ENCODE measurements at regions not wholly inside any gene's neighbourhood (a gene's known extent, or its start where the extent isn't known, plus 50 kb on each side); places are given as distances from the start of the nearest gene placed in this dataset.

GRCh38 chr4:112793033-112793432, 156.1 kb downstream of the LARP7 start:
- Histone ChIP-seq H3K9me3 (no peaks in the 10 kb centered on the region), H3K36me3 (no peaks in the 10 kb centered on the region), H3K27ac (no peak overlapping the region), H3K27me3 (no peaks in the 10 kb centered on the region), H3K4me1 (no peaks in the 10 kb centered on the region), H3K4me3 (no peak overlapping the region)
- in situ Hi-C loops (cut with MboI; ENCODE audit: low pct_ligation_motif_present in 1 of 4, low pct_unique_long_range_greater_than_20kb in 1 of 4, low sequenced_read_pairs in 3 of 4): no loop called here
- TF ChIP-seq POLR2A (IDR thresholded peaks at IDR 0.05) (no peak), EP300 (IDR thresholded peaks at IDR 0.05; ENCODE audit: low read depth) (no peak), POLR2AphosphoS5 (IDR thresholded peaks at IDR 0.05) (no peak)
- TF ChIP-seq, protein P1, sequence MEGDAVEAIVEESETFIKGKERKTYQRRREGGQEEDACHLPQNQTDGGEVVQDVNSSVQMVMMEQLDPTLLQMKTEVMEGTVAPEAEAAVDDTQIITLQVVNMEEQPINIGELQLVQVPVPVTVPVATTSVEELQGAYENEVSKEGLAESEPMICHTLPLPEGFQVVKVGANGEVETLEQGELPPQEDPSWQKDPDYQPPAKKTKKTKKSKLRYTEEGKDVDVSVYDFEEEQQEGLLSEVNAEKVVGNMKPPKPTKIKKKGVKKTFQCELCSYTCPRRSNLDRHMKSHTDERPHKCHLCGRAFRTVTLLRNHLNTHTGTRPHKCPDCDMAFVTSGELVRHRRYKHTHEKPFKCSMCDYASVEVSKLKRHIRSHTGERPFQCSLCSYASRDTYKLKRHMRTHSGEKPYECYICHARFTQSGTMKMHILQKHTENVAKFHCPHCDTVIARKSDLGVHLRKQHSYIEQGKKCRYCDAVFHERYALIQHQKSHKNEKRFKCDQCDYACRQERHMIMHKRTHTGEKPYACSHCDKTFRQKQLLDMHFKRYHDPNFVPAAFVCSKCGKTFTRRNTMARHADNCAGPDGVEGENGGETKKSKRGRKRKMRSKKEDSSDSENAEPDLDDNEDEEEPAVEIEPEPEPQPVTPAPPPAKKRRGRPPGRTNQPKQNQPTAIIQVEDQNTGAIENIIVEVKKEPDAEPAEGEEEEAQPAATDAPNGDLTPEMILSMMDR (IDR thresholded peaks at IDR 0.05): no peak
- no peak for DNase-seq
- WGBS, 2 donors (ENCODE audit: low coverage in 1 of 2): 49 to 86% methylated on average over 2 of the region's 2 CpGs
- intact Hi-C loops (cut with DNase I; ENCODE audit: low total_unique reads): no loop called here

DNA sequence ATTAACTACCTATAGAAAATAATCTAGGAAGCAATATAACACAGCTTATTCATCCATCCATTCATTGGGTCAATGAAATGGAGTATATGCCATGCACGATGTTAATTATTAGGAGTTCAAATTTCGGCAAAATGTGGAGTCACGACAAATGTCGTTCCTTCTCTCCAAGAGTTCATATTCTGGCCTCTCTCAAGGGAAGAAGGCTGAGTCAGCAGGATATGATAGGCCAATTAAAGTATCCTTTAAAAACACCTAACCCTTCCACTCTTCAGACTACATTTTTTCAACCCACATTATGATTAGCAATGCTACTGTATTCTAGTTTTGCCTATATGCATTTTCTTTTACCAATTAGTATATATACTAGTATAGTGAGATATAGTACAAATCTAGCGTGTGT, 163.1 kb downstream of the LARP7 start:
- no peak for TF ChIP-seq EP300 (IDR thresholded peaks at IDR 0.05; ENCODE audit: low read depth)
- TF ChIP-seq, protein P1 (IDR thresholded peaks at IDR 0.05): no peak
- TF ChIP-seq POLR2A (IDR thresholded peaks at IDR 0.05): no peak
- no peak for TF ChIP-seq POLR2AphosphoS5 (IDR thresholded peaks at IDR 0.05)
- WGBS, 2 donors (ENCODE audit: low coverage in 1 of 2): 95 to 98% methylated on average over 5 of the region's 5 CpGs
- H3K4me1 ChIP-seq: no peaks in the 10 kb centered on the region
- H3K36me3 ChIP-seq: no peaks in the 10 kb centered on the region
- intact Hi-C loops (cut with DNase I; ENCODE audit: low total_unique reads): no loop called here
- H3K9me3 ChIP-seq: no peaks in the 10 kb centered on the region
- in situ Hi-C loops (cut with MboI; ENCODE audit: low pct_ligation_motif_present in 1 of 4, low pct_unique_long_range_greater_than_20kb in 1 of 4, low sequenced_read_pairs in 3 of 4): no loop called here
- H3K27ac ChIP-seq: no peak overlapping the region
- no peak overlapping the region for H3K4me3 ChIP-seq
- DNase-seq: no peak
- H3K27me3 ChIP-seq: no peaks in the 10 kb centered on the region

DNA sequence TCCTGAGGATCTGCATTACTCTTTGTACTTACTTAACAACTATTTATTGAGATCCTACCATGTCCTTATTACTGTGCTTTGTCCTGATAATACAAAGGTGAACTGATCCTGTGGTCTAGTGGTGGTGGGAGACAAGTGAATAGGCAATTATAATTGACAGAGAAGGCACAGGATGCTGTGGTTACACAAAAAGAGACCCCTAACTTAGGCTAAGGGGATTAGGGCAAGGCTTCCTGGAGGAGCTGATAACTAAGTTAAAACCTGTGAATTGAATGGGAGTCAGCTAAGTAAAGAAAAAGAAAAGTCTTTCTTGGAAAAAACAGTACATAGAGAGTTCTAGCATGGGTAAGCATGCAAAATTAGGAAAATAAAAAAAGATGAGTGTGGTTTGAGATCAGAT, 164.4 kb downstream of the LARP7 start:
- Histone ChIP-seq H3K27ac (no peak overlapping the region), H3K4me1 (no peaks in the 10 kb centered on the region), H3K9me3 (no peaks in the 10 kb centered on the region), H3K27me3 (no peaks in the 10 kb centered on the region), H3K36me3 (no peaks in the 10 kb centered on the region), H3K4me3 (no peak overlapping the region)
- intact Hi-C loops (cut with DNase I; ENCODE audit: low total_unique reads): no loop called here
- TF ChIP-seq EP300 (IDR thresholded peaks at IDR 0.05; ENCODE audit: low read depth) (no peak), POLR2AphosphoS5 (IDR thresholded peaks at IDR 0.05) (no peak), POLR2A (IDR thresholded peaks at IDR 0.05) (no peak)
- TF ChIP-seq, protein P1 (IDR thresholded peaks at IDR 0.05): no peak
- DNase-seq: no peak
- in situ Hi-C loops (cut with MboI; ENCODE audit: low pct_ligation_motif_present in 1 of 4, low pct_unique_long_range_greater_than_20kb in 1 of 4, low sequenced_read_pairs in 3 of 4): no loop called here

DNA sequence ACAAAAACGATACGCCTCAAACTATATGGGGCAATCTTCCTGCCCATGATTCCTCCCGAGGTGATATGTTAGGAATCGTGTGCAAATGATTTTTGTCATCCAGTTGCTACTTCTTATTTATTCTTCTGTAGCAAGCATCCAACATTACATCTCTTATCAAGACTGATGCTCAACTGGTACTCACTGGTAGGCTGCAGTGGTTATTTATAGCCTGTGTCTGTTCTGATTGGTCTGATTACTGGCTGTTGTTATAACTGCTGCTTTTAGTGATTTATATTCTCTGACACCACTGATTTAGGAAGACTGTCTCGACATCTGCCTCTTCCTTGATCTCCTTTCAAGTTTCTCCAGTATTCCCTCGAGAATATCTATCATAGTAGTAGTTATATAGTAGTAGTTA, 165.8 kb downstream of the LARP7 start:
- no peak overlapping the region for H3K27ac ChIP-seq
- intact Hi-C loops (cut with DNase I; ENCODE audit: low total_unique reads): no loop called here

More for the DNA sequence above, 165.8 kb downstream of the LARP7 start:
- no peak for TF ChIP-seq POLR2AphosphoS5 (IDR thresholded peaks at IDR 0.05)
- TF ChIP-seq EP300 (IDR thresholded peaks at IDR 0.05; ENCODE audit: low read depth): no peak
- TF ChIP-seq, protein P1 (IDR thresholded peaks at IDR 0.05): no peak
- no peak for TF ChIP-seq POLR2A (IDR thresholded peaks at IDR 0.05)
- Histone ChIP-seq H3K4me1 (no peaks in the 10 kb centered on the region), H3K4me3 (no peak overlapping the region), H3K9me3 (no peaks in the 10 kb centered on the region), H3K36me3 (no peaks in the 10 kb centered on the region), H3K27me3 (no peaks in the 10 kb centered on the region)
- in situ Hi-C loops (cut with MboI; ENCODE audit: low pct_ligation_motif_present in 1 of 4, low pct_unique_long_range_greater_than_20kb in 1 of 4, low sequenced_read_pairs in 3 of 4): no loop called here
- no peak for DNase-seq
- 68 to 74% methylated on average over 6 of the region's 6 CpGs for WGBS, 2 donors (ENCODE audit: low coverage in 1 of 2)

All from transverse colon (tissue), 4 donors.